ENCODE measurements at regions not wholly inside any gene's neighbourhood (a gene's known extent, or its start where the extent isn't known, plus 50 kb on each side); places are given as distances from the start of the nearest gene placed in this dataset.

- Histone ChIP-seq H3K27ac (no peak overlapping the region), H3K27me3 (no peaks in the 10 kb centered on the region), H3K4me1 (peaks cover 0 to 19% (median 8%) of the 10 kb centered on the region in 4 donors), H3K9me3 (no peaks in the 10 kb centered on the region), H3K4me3 (no peak overlapping the region), H3K36me3 (no peaks in the 10 kb centered on the region)
- 82 to 89% (median 85%) methylated on average over 7 of the region's 7 CpGs for WGBS, 5 donors
- peak in 1 of 2 donors; percentile 40 for DNase-seq
- TF ChIP-seq EP300 (IDR thresholded peaks at IDR 0.05): no peak
- TF ChIP-seq POLR2A (IDR thresholded peaks at IDR 0.05): no peak
- no peak for TF ChIP-seq POLR2AphosphoS5 (IDR thresholded peaks at IDR 0.05)
- TF ChIP-seq, protein P1, sequence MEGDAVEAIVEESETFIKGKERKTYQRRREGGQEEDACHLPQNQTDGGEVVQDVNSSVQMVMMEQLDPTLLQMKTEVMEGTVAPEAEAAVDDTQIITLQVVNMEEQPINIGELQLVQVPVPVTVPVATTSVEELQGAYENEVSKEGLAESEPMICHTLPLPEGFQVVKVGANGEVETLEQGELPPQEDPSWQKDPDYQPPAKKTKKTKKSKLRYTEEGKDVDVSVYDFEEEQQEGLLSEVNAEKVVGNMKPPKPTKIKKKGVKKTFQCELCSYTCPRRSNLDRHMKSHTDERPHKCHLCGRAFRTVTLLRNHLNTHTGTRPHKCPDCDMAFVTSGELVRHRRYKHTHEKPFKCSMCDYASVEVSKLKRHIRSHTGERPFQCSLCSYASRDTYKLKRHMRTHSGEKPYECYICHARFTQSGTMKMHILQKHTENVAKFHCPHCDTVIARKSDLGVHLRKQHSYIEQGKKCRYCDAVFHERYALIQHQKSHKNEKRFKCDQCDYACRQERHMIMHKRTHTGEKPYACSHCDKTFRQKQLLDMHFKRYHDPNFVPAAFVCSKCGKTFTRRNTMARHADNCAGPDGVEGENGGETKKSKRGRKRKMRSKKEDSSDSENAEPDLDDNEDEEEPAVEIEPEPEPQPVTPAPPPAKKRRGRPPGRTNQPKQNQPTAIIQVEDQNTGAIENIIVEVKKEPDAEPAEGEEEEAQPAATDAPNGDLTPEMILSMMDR (IDR thresholded peaks at IDR 0.05): no peak
- intact Hi-C loops (cut with DNase I; ENCODE audit: low total_unique reads): no loop called here
These were observed 84.3 kb upstream of the TAB2 start for GRCh38 chr6:149233056-149233715.

DNA sequence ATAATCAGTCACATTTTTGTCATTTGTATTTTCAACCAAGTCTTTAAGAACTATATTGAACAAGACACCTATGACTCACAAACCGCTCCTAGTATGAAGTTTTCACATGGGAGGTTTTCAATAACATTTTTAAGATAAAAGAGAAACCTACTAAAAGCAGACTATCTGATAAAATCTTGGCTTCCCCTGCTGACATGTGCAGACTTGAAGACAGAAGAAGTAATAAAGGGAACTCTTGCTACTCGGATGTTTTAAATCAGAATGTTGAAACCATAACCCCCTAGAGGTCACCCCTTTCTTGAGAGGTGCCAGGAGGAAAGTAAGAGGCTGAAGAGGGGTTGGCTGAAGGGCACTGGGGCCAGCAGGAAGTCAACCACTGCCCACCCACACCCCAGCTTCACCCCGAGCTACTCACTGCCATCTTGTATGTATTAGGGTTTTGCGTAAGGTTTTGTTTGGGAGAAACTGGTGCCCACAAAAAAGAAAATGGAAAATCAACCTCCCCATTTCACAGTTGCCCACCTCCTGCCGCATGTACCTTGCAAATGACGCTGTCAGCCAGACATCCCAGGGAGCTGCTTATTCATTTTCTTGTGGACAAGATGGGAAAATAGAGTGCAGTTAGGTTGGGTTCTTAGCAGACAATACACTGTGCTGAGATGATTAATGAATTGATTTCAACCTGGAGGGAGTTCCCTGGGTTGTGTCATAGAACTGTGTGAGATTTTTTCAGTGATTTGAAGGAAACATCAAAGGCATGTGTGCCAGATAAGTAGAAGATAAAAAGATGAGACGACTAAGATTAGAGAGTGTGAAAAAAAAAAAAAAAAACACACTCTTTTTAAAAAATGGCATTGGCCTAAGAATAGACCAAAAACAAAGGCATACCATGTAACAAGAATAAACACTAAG lies 83.2 kb upstream of the TAB2 start:
- Histone ChIP-seq H3K27ac (no peak overlapping the region), H3K9me3 (peaks cover 0 to 4% (median 2%) of the 10 kb centered on the region in 4 donors), H3K36me3 (no peaks in the 10 kb centered on the region), H3K27me3 (no peaks in the 10 kb centered on the region), H3K4me1 (peaks cover 0 to 19% (median 8%) of the 10 kb centered on the region in 4 donors), H3K4me3 (no peak overlapping the region)
- DNase-seq: no peak
- 65 to 81% (median 75%) methylated on average over 7 of the region's 7 CpGs for WGBS, 5 donors
- TF ChIP-seq EP300 (IDR thresholded peaks at IDR 0.05) (no peak), POLR2AphosphoS5 (IDR thresholded peaks at IDR 0.05) (no peak), POLR2A (IDR thresholded peaks at IDR 0.05) (no peak)
- TF ChIP-seq, protein P1 (IDR thresholded peaks at IDR 0.05): no peak
- intact Hi-C loops (cut with DNase I; ENCODE audit: low total_unique reads): no loop called here

- DNase-seq: peak in 1 of 2 donors; percentile 71
- Histone ChIP-seq H3K36me3 (no peaks in the 10 kb centered on the region), H3K9me3 (peaks cover 0 to 12% (median 5%) of the 10 kb centered on the region in 4 donors), H3K4me3 (no peak overlapping the region), H3K4me1 (peaks cover 0 to 19% (median 8%) of the 10 kb centered on the region in 4 donors), H3K27ac (no peak overlapping the region), H3K27me3 (no peaks in the 10 kb centered on the region)
- TF ChIP-seq, protein P1 (IDR thresholded peaks at IDR 0.05): no peak
- TF ChIP-seq POLR2A (IDR thresholded peaks at IDR 0.05): no peak
- no peak for TF ChIP-seq EP300 (IDR thresholded peaks at IDR 0.05)
- intact Hi-C loops (cut with DNase I; ENCODE audit: low total_unique reads): no loop called here
- WGBS, 5 donors: 54 to 72% (median 58%) methylated on average over 3 of the region's 3 CpGs
These were observed 82.4 kb upstream of the TAB2 start for GRCh38 chr6:149235130-149235561.

DNA sequence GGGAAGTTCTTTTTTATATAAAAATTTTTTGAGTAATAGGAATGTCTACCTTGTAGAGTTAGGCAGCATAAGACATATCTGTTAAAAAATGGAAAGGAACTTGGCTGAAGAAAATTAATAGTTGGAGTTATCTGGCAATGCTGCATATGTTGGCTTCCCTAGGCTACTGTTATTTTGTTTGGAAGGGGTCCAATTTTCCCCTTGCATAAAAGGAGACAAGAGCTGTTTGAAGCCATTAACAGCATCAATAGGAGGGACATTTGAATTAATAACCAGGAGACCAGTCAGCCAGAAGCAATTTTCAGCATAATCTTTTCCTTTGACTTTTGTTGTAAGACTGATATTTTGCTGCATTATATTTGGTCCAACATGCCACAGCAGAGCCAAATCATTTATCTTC lies 80.9 kb upstream of the TAB2 start:
- no peaks in the 10 kb centered on the region for H3K36me3 ChIP-seq
- H3K9me3 ChIP-seq: peaks cover 0 to 14% (median 6%) of the 10 kb centered on the region in 4 donors
- H3K4me1 ChIP-seq: peaks cover 0 to 19% (median 8%) of the 10 kb centered on the region in 4 donors
- no peak overlapping the region for H3K27ac ChIP-seq
- no peaks in the 10 kb centered on the region for H3K27me3 ChIP-seq
- TF ChIP-seq POLR2AphosphoS5 (IDR thresholded peaks at IDR 0.05) (no peak), POLR2A (IDR thresholded peaks at IDR 0.05) (no peak)
- TF ChIP-seq, protein P1 (IDR thresholded peaks at IDR 0.05): no peak
- peak in 1 of 2 donors; percentile 71 for DNase-seq
- intact Hi-C loops (cut with DNase I; ENCODE audit: low total_unique reads): no loop called here
- no peak overlapping the region for H3K4me3 ChIP-seq
